Fibroblast of skin of abdomen (primary cell): ENCODE measurements at regions not wholly inside any gene's neighbourhood (a gene's known extent, or its start where the extent isn't known, plus 50 kb on each side); places are given as distances from the start of the nearest gene placed in this dataset.
A peak's percentile ranks its signal among the peaks of the same experiment; 100 is the strongest.

Experiments
- DNase-seq: peaks from one replicate; pipeline ENCODE4 v3.0.0-alpha.2; 2013

- no peak for DNase-seq
Observed at GRCh38 chr10:88083597-88083989, 220.2 kb downstream of the PTEN start.

GRCh38 chr10:88086187-88086960 lies 222.9 kb downstream of the PTEN start:
- DNase-seq, result no peak

GRCh38 chr10:88088441-88089340 lies 225.3 kb downstream of the PTEN start:
- no peak for DNase-seq

- DNase-seq, result no peak
Observed at GRCh38 chr10:88089498-88089897, 226.1 kb downstream of the PTEN start.

GRCh38 chr10:88090568-88091214 lies 227.3 kb downstream of the PTEN start:
- no peak for DNase-seq

GRCh38 chr10:88091490-88092061 lies 228.2 kb downstream of the PTEN start:
- DNase-seq, result no peak

GRCh38 chr10:88092265-88092664 lies 228.8 kb downstream of the PTEN start:
- no peak for DNase-seq

- DNase-seq, result no peak
Observed at GRCh38 chr10:88092973-88093372, 229.5 kb downstream of the PTEN start.

GRCh38 chr10:88094795-88095194 lies 231.4 kb downstream of the PTEN start:
- DNase-seq, result no peak

- DNase-seq, result peak; percentile 87
Observed at GRCh38 chr10:88095223-88095721, 231.8 kb downstream of the PTEN start.

- no peak for DNase-seq
Observed at GRCh38 chr10:88095778-88096431, 232.5 kb downstream of the PTEN start.

GRCh38 chr10:88097092-88097516 lies 233.7 kb downstream of the PTEN start:
- no peak for DNase-seq

GRCh38 chr10:88097536-88097935 lies 234.1 kb downstream of the PTEN start:
- DNase-seq, result no peak

GRCh38 chr10:88100281-88100680 lies 236.9 kb downstream of the PTEN start:
- DNase-seq, result peak; percentile 77

- no peak for DNase-seq
Observed at GRCh38 chr10:88101666-88102065, 238.2 kb downstream of the PTEN start.

GRCh38 chr10:88103576-88103975 lies 240.2 kb downstream of the PTEN start:
- DNase-seq, result no peak

- DNase-seq, result no peak
Observed at GRCh38 chr10:88104223-88104622, 240.8 kb downstream of the PTEN start.

GRCh38 chr10:88106366-88106765 lies 242.9 kb downstream of the PTEN start:
- DNase-seq, result no peak

- DNase-seq, result no peak
Observed at GRCh38 chr10:88107296-88108097, 244.1 kb downstream of the PTEN start.

GRCh38 chr10:88108115-88108610 lies 244.7 kb downstream of the PTEN start:
- DNase-seq, result no peak

GRCh38 chr10:88110355-88110754 lies 246.9 kb downstream of the PTEN start:
- DNase-seq, result peak; percentile 61
